Upper lobe of left lung (tissue), 6 donors: ENCODE measurements at regions not wholly inside any gene's neighbourhood (a gene's known extent, or its start where the extent isn't known, plus 50 kb on each side); places are given as distances from the start of the nearest gene placed in this dataset.

Experiments used
- ATAC-seq, 2 donors: fragments of 200-7000 bp; cut with Tn5 transposase; one replicate each; pipeline ENCODE4 v1.9.1; 2022; ENCODE audit warnings: mild to moderate bottlenecking in 2 of 2, moderate library complexity in 2 of 2; ENCODE audit not compliant: low FRiP score in 2 of 2
- DNase-seq, 2 donors: peaks; one replicate each; pipeline ENCODE4 v3.0.0-alpha.2; 2019 to 2020
- H3K27ac ChIP-seq, 4 donors: fragments of 200-600 bp; sonication (generic); one replicate each; pipeline ENCODE4 v1.5.1; 2016 to 2019
- H3K27me3 ChIP-seq, 4 donors: fragments of 200-600 bp; sonication (generic); one replicate each; pipeline ENCODE4 v1.5.1; 2017 to 2019
- H3K36me3 ChIP-seq, 4 donors: fragments of 200-600 bp; sonication (generic); one replicate each; pipeline ENCODE4 v1.5.1; 2016 to 2019
- H3K4me1 ChIP-seq, 4 donors: fragments of 200-600 bp; sonication (generic); one replicate each; pipeline ENCODE4 v1.5.1; 2018 to 2019
- H3K4me3 ChIP-seq, 4 donors: fragments of 200-600 bp; sonication (generic); one replicate each; pipeline ENCODE4 v1.5.1; 2017 to 2019; ENCODE audit warnings: mild to moderate bottlenecking in 2 of 4, moderate library complexity in 1 of 4
- H3K9me3 ChIP-seq, 4 donors: fragments of 200-600 bp; sonication (generic); one replicate each; pipeline ENCODE4 v1.5.1; 2018 to 2019
- EP300 ChIP-seq, 4 donors: sonication (generic); formaldehyde crosslinking; IDR thresholded peaks; one replicate each; pipeline ENCODE4 v1.5.1; 2017; ENCODE audit warnings: antibody characterized with exemption in 4 of 4, control low read depth in 2 of 4
- POLR2A ChIP-seq, 4 donors: fragments of 450-650 bp; IDR thresholded peaks; one replicate each; pipeline ENCODE4 v1.5.1; 2016 to 2017; ENCODE audit warnings: antibody characterized with exemption in 4 of 4, mild to moderate bottlenecking in 2 of 4
- POLR2AphosphoS5 ChIP-seq, 2 donors: sonication (generic); formaldehyde crosslinking; IDR thresholded peaks; one replicate each; pipeline ENCODE4 v1.5.1; 2017; ENCODE audit warnings: antibody characterized with exemption in 2 of 2
- WGBS, 2 donors: methylation state at CpG; one replicate each; pipeline ENCODE4 v1.1.5; 2017 to 2018; 5-methylcytosine and 5-hydroxymethylcytosine counted together
- TF ChIP-seq, protein P1 (sequence below), 6 experiments: fragments of 450-650 bp in 4 of 6; fragments of 200-600 bp in 2 of 6; sonication (generic) in 2 of 6; IDR thresholded peaks; one replicate each; pipeline ENCODE4 v1.5.1; 2016 to 2019; ENCODE audit warnings: antibody characterized with exemption in 6 of 6
- donor health status: DM: no; HTN: no; CAD: no; lungs with moderate emphysema.
- donor health status: DM: no; HTN: yes; CAD: no; lungs with severe emphysema.

DNA sequence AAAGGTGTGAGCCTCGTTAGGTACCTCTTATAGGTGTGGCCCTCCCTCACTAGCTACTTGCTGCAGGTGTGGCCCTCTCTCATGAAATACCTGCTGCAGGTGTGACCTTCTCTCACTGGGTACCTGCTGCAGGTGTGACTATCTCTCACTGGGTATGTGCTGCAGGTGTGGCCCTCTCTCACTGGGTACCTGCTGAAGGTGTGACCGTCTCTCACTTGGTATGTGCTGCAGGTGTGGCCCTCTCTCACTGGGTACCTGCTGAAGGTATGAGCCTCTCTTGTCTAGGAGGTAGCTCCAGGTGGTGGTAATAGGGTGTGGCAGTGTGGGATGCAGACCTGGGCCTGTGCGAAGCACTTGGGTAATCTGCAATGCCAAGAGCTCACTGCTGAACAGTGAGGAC is 170.7 kb upstream of the PLPP4 start:
- Histone ChIP-seq H3K9me3 (no peaks in the 10 kb centered on the region), H3K36me3 (no peaks in the 10 kb centered on the region), H3K27ac (no peak overlapping the region), H3K4me3 (no peak overlapping the region), H3K4me1 (no peaks in the 10 kb centered on the region), H3K27me3 (no peaks in the 10 kb centered on the region)
- DNase-seq (no peak), ATAC-seq (peak; percentile 34 to 64)
- WGBS, 2 donors: 58 to 90% methylated on average over 3 of the region's 3 CpGs
- TF ChIP-seq EP300 (IDR thresholded peaks at IDR 0.05): no peak
- TF ChIP-seq POLR2AphosphoS5 (IDR thresholded peaks at IDR 0.05): no peak
- no peak for TF ChIP-seq POLR2A (IDR thresholded peaks at IDR 0.05)
- TF ChIP-seq, protein P1, sequence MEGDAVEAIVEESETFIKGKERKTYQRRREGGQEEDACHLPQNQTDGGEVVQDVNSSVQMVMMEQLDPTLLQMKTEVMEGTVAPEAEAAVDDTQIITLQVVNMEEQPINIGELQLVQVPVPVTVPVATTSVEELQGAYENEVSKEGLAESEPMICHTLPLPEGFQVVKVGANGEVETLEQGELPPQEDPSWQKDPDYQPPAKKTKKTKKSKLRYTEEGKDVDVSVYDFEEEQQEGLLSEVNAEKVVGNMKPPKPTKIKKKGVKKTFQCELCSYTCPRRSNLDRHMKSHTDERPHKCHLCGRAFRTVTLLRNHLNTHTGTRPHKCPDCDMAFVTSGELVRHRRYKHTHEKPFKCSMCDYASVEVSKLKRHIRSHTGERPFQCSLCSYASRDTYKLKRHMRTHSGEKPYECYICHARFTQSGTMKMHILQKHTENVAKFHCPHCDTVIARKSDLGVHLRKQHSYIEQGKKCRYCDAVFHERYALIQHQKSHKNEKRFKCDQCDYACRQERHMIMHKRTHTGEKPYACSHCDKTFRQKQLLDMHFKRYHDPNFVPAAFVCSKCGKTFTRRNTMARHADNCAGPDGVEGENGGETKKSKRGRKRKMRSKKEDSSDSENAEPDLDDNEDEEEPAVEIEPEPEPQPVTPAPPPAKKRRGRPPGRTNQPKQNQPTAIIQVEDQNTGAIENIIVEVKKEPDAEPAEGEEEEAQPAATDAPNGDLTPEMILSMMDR (IDR thresholded peaks at IDR 0.05): no peak

DNA sequence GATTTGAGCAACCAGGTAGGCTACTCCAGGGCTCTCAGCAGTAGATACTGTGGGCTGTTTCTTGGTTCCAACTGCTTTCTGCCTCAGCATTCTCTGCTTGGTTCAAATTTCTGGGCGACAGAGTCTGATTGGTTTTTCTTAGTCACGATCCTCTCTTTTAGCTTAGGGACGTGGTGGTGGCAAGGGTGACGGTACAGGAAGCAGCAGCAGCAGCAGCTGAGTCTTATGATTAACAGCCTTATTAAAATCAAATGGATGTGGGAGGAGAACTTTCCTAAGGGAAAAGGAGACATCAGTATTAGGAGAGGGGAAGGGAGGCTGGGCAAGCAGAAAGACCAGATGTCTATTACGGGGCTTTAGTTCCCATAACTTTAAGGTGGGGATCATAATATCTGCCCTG is 156.5 kb upstream of the PLPP4 start:
- ATAC-seq: no peak
- H3K36me3 ChIP-seq: no peaks in the 10 kb centered on the region
- WGBS, 2 donors: 72 to 78% methylated on average over 5 of the region's 5 CpGs
- no peaks in the 10 kb centered on the region for H3K27me3 ChIP-seq
- no peak overlapping the region for H3K27ac ChIP-seq
- TF ChIP-seq EP300 (IDR thresholded peaks at IDR 0.05): no peak
- no peak for TF ChIP-seq POLR2A (IDR thresholded peaks at IDR 0.05)
- no peak for TF ChIP-seq POLR2AphosphoS5 (IDR thresholded peaks at IDR 0.05)
- TF ChIP-seq, protein P1 (IDR thresholded peaks at IDR 0.05): no peak
- no peak overlapping the region for H3K4me3 ChIP-seq
- no peak for DNase-seq
- H3K9me3 ChIP-seq: no peaks in the 10 kb centered on the region
- no peaks in the 10 kb centered on the region for H3K4me1 ChIP-seq

DNA sequence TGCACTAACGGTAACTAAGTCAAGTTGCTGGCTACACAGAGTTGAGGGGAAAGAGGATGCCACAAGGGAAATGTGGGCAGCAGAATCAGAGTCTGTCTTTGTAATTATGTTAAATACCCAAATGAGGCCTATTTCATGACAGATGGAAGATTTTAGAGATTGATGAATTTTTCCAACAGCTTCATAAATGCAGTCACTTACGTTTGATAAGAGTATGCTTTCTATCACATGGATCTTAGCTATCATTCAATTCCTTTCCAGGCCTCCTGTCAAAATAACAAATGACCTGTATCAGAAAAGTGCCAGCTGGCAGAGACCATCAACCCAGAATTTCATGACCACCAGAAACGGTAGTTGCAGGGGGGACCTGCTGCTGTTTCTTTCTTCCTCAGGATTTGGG is 148.4 kb upstream of the PLPP4 start:
- TF ChIP-seq EP300 (IDR thresholded peaks at IDR 0.05) (no peak), POLR2A (IDR thresholded peaks at IDR 0.05) (no peak), POLR2AphosphoS5 (IDR thresholded peaks at IDR 0.05) (no peak)
- TF ChIP-seq, protein P1 (IDR thresholded peaks at IDR 0.05): no peak
- 59 to 65% methylated on average over 3 of the region's 3 CpGs for WGBS, 2 donors
- H3K27me3 ChIP-seq: no peaks in the 10 kb centered on the region
- ATAC-seq: no peak
- H3K27ac ChIP-seq: no peak overlapping the region
- DNase-seq: no peak
- no peak overlapping the region for H3K4me3 ChIP-seq
- no peaks in the 10 kb centered on the region for H3K9me3 ChIP-seq
- no peaks in the 10 kb centered on the region for H3K4me1 ChIP-seq
- no peaks in the 10 kb centered on the region for H3K36me3 ChIP-seq

DNA sequence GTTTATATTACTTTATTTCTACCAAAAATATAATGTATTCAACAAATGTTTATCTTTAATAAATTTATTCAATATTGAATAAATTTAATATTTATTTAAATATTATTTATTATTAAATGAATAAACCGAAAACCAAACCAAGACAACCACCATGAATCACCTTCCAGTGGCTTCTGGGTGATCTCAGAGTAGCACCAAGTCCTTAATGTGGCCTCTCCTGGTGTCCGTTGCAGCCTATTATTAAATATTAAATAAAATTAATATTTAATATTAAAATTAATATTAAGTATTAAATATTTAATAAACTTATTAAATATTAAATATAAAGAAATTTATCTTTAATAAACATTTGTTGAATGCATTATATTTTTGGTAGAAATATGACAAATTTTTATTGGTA is 143.3 kb upstream of the PLPP4 start:
- Histone ChIP-seq H3K4me3 (no peak overlapping the region), H3K36me3 (no peaks in the 10 kb centered on the region), H3K27ac (no peak overlapping the region), H3K9me3 (no peaks in the 10 kb centered on the region), H3K27me3 (no peaks in the 10 kb centered on the region), H3K4me1 (no peaks in the 10 kb centered on the region)
- ATAC-seq: no peak
- TF ChIP-seq, protein P1 (IDR thresholded peaks at IDR 0.05): no peak
- TF ChIP-seq EP300 (IDR thresholded peaks at IDR 0.05) (no peak), POLR2AphosphoS5 (IDR thresholded peaks at IDR 0.05) (no peak), POLR2A (IDR thresholded peaks at IDR 0.05) (no peak)
- DNase-seq: no peak
- 81 to 89% methylated on average over 2 of the region's 2 CpGs for WGBS, 2 donors

DNA sequence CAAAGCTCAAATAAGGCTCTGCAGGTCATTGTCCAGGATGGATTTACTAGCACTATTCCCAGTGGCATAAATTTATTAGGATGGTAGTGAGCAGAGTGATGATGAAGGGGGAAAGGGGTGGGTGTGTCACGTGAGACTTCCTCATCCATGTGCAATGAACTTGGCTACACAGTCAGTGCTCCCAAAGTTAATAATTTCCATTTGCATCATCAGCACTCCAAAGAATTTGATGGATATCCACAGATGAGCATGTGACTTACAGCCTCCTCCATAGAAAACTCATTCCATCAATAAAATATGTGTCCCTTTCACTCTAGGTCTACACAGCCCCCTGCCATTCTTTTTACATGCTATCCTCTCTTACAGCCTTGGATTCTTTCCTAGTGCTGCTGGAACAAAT is 142.6 kb upstream of the PLPP4 start:
- Histone ChIP-seq H3K9me3 (no peaks in the 10 kb centered on the region), H3K36me3 (no peaks in the 10 kb centered on the region), H3K27me3 (no peaks in the 10 kb centered on the region), H3K4me1 (no peaks in the 10 kb centered on the region), H3K27ac (no peak overlapping the region), H3K4me3 (no peak overlapping the region)
- ATAC-seq (no peak), DNase-seq (no peak)
- TF ChIP-seq, protein P1 (IDR thresholded peaks at IDR 0.05): no peak
- TF ChIP-seq POLR2A (IDR thresholded peaks at IDR 0.05): no peak
- TF ChIP-seq POLR2AphosphoS5 (IDR thresholded peaks at IDR 0.05): no peak
- TF ChIP-seq EP300 (IDR thresholded peaks at IDR 0.05): no peak
- WGBS, 2 donors: 50 to 54% methylated on average over 1 of the region's 1 CpG
